HCT116 (cell line): ENCODE measurements at regions not wholly inside any gene's neighbourhood (a gene's known extent, or its start where the extent isn't known, plus 50 kb on each side); places are given as distances from the start of the nearest gene placed in this dataset.
"Not testable (repeated sequence)": the region's sequence is repeated elsewhere in the genome, so short reads cannot be mapped to it uniquely, and the experiment has no call there.

Source experiments
- ATAC-seq: fragments of 200-7000 bp; cut with Tn5 transposase; 2 replicates; pipeline ENCODE4 v1.9.1; 2020; ENCODE audit warnings: mild to moderate bottlenecking, moderate library complexity
- BruUV-seq: library from RNA; stranded (reverse); fragments of 400-500 nt; replicated peaks from 2 replicates; lab custom pipeline; 2021; lab: Mats Ljungman, UMichigan
- CTCF ChIA-PET: fragments of 300-600 bp; sonication (Branson Sonifier 250); formaldehyde crosslinking; loops from one replicate; lab custom pipeline; 2021; ENCODE audit warnings: antibody characterized with exemption; lab: Charles Lee
- POLR2A ChIA-PET: fragments of 300-600, 350-600 bp; sonication (Branson Sonifier 250); formaldehyde crosslinking; loops from one replicate; lab custom pipeline; 2021; ENCODE audit warnings: antibody characterized with exemption; lab: Charles Lee
- RAD21 ChIA-PET, 2 experiments: fragments of 300-600 bp; sonication (Branson Sonifier 250); formaldehyde crosslinking; loops; one replicate each; lab custom pipeline; 2023; ENCODE audit warnings: low total read pairs in 2 of 2; ENCODE audit not compliant: uncharacterized antibody in 2 of 2, unreplicated experiment in 2 of 2, low non-redundant PET in 1 of 2; lab: Charles Lee
- DNase-seq: peaks from one replicate; pipeline ENCODE4 v3.0.0-alpha.2; 2010; ENCODE audit warnings: low read depth, low spot score
- H2AFZ ChIP-seq: fragments of 200-600 bp; shearing (Covaris generic), sonication (generic); 2 replicates; pipeline ENCODE4 v1.6.1; 2017; ENCODE audit warnings: low read depth, mixed run types, mixed read lengths, antibody characterized with exemption, low read length; ENCODE audit not compliant: poor library complexity, severe bottlenecking
- H3K27ac ChIP-seq: 2 replicates; pipeline ENCODE4 v1.5.1; 2012; ENCODE audit warnings: low read depth, low read length
- H3K27me3 ChIP-seq: fragments of 200-600 bp; sonication (generic); 2 replicates; pipeline ENCODE4 v1.6.1; 2016; ENCODE audit warnings: mixed run types, low read length, mixed read lengths; ENCODE audit not compliant: insufficient read depth
- H3K36me3 ChIP-seq, 2 experiments: fragments of 200-500 bp in 1 of 2; fragments of 200-600 bp in 1 of 2; sonication (Bioruptor generic) in 1 of 2; sonication (generic) in 1 of 2; 2 replicates each; pipeline versions ENCODE4 v1.5.1 to v1.6.1; 2014 to 2016; ENCODE audit warnings: low read length in 2 of 2, inconsistent platforms in 1 of 2, mixed read lengths in 1 of 2, mixed run types in 1 of 2; ENCODE audit not compliant: insufficient read depth in 2 of 2, control insufficient read depth in 1 of 2
- H3K4me1 ChIP-seq, 2 experiments: fragments of 200-600 bp in 1 of 2; sonication (generic) in 1 of 2; 2 replicates each; pipeline versions ENCODE4 v1.5.1 to v1.6.1; 2012 to 2017; ENCODE audit warnings: low read length in 2 of 2, inconsistent platforms in 1 of 2, mild to moderate bottlenecking in 1 of 2, mixed read lengths in 1 of 2, mixed run types in 1 of 2, moderate library complexity in 1 of 2; ENCODE audit not compliant: insufficient read depth in 2 of 2, control insufficient read depth in 1 of 2
- H3K4me2 ChIP-seq: fragments of 200-600 bp; sonication (generic); 2 replicates; pipeline ENCODE4 v1.6.1; 2017; ENCODE audit warnings: mixed run types, low read length, mixed read lengths
- H3K4me3 ChIP-seq, 2 experiments: fragments of 200-600 bp in 1 of 2; sonication (generic) in 1 of 2; replicated peaks in 1 of 2; 2 replicates each; pipeline ENCODE4 v1.5.1; 2011 to 2016; ENCODE audit warnings: low read length in 2 of 2, control low read depth in 1 of 2, low read depth in 1 of 2, mild to moderate bottlenecking in 1 of 2, mixed read lengths in 1 of 2, mixed run types in 1 of 2
- H3K79me2 ChIP-seq: fragments of 200-600 bp; sonication (generic); 2 replicates; pipeline ENCODE4 v1.6.1; 2017; ENCODE audit warnings: mild to moderate bottlenecking, mixed run types, low read length, moderate library complexity, mixed read lengths; ENCODE audit not compliant: insufficient read depth
- H3K9ac ChIP-seq: fragments of 200-600 bp; sonication (generic); 2 replicates; pipeline ENCODE4 v1.6.1; 2016; ENCODE audit warnings: low read length, mixed read lengths
- H3K9me2 ChIP-seq: fragments of 200-600 bp; sonication (generic), shearing (Covaris generic); 2 replicates; pipeline ENCODE4 v1.6.1; 2017; ENCODE audit warnings: mixed run types, mild to moderate bottlenecking, moderate library complexity; ENCODE audit not compliant: insufficient read depth
- H3K9me3 ChIP-seq, 2 experiments: fragments of 200-500 bp in 1 of 2; fragments of 200-600 bp in 1 of 2; sonication (Bioruptor generic) in 1 of 2; sonication (generic) in 1 of 2; 2 replicates each; pipeline ENCODE4 v1.6.1; 2014 to 2017; ENCODE audit warnings: low read length in 2 of 2, mixed read lengths in 2 of 2, inconsistent platforms in 1 of 2, low read depth in 1 of 2, mild to moderate bottlenecking in 1 of 2, mixed run types in 1 of 2, moderate library complexity in 1 of 2; ENCODE audit not compliant: control insufficient read depth in 1 of 2, insufficient read depth in 1 of 2
- H4K20me1 ChIP-seq: fragments of 200-600 bp; sonication (generic), shearing (Covaris generic); 2 replicates; pipeline ENCODE4 v1.6.1; 2017; ENCODE audit warnings: mixed run types, mild to moderate bottlenecking, moderate library complexity; ENCODE audit not compliant: insufficient read depth
- CBX3 ChIP-seq: IDR thresholded peaks from 2 replicates; pipeline ENCODE4 v1.6.1; 2012; ENCODE audit warnings: low read depth
- CEBPB ChIP-seq: IDR thresholded peaks from 2 replicates; pipeline ENCODE4 v1.6.1; 2012; ENCODE audit warnings: low read depth
- ELF1 ChIP-seq: IDR thresholded peaks from 2 replicates; pipeline ENCODE4 v1.6.1; 2012; ENCODE audit warnings: low read depth, borderline replicate concordance
- EZH2phosphoT487 ChIP-seq: fragments of 200-600 bp; IDR thresholded peaks from 2 replicates; pipeline ENCODE4 v1.6.1; 2018; ENCODE audit warnings: antibody characterized with exemption, borderline replicate concordance
- POLR2AphosphoS5 ChIP-seq: IDR thresholded peaks from 2 replicates; pipeline ENCODE4 v1.6.1; 2011; ENCODE audit warnings: mild to moderate bottlenecking, low read depth, low read length, moderate library complexity
- RAD21 ChIP-seq: IDR thresholded peaks from 2 replicates; pipeline ENCODE4 v1.6.1; 2012; ENCODE audit warnings: low read depth, mild to moderate bottlenecking
- SIN3A ChIP-seq: IDR thresholded peaks from 2 replicates; pipeline ENCODE4 v1.6.1; 2012; ENCODE audit warnings: low read depth
- SRF ChIP-seq: IDR thresholded peaks from 2 replicates; pipeline ENCODE4 v1.6.1; 2012; ENCODE audit warnings: low read depth
- TCF7L2 ChIP-seq: IDR thresholded peaks from 2 replicates; pipeline ENCODE4 v1.7.0; 2011; ENCODE audit warnings: borderline replicate concordance, inconsistent platforms; ENCODE audit not compliant: insufficient read depth, insufficient read length; ENCODE audit errors: extremely low read depth
- intact Hi-C: fragments of 100-400 bp; cut with micrococcal nuclease; formaldehyde crosslinking; loops from 2 replicates; pipeline ENCODE4 v1.10.0; 2022
- TF ChIP-seq, protein P1 (sequence below): IDR thresholded peaks from 2 replicates; pipeline ENCODE4 v1.6.1; 2012
- TF ChIP-seq, protein P2 (sequence below), 3 experiments: fragments of 200-600 bp in 1 of 3; sonication (generic) in 1 of 3; IDR thresholded peaks in 2 of 3; conservative IDR thresholded peaks in 1 of 3; 2 replicates each; pipeline ENCODE4 v1.5.1; 2012 to 2017; ENCODE audit warnings: low read depth in 2 of 3, low read length in 2 of 3, antibody characterized with exemption in 1 of 3, borderline replicate concordance in 1 of 3, control low read depth in 1 of 3, mild to moderate bottlenecking in 1 of 3, mixed read lengths in 1 of 3, mixed run types in 1 of 3, moderate library complexity in 1 of 3; ENCODE audit not compliant: insufficient read depth in 1 of 3

GRCh38 chr6:88426005-88426404 lies 259.9 kb upstream of the CNR1 start (continued):
- TF ChIP-seq ELF1 (no peak), CBX3 (no peak), TCF7L2 (no peak), RAD21 (no peak), EZH2phosphoT487 (no peak), CEBPB (no peak), SIN3A (no peak)
- TF ChIP-seq, protein P1, sequence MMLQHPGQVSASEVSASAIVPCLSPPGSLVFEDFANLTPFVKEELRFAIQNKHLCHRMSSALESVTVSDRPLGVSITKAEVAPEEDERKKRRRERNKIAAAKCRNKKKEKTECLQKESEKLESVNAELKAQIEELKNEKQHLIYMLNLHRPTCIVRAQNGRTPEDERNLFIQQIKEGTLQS, result no peak
- TF ChIP-seq, protein P2, sequence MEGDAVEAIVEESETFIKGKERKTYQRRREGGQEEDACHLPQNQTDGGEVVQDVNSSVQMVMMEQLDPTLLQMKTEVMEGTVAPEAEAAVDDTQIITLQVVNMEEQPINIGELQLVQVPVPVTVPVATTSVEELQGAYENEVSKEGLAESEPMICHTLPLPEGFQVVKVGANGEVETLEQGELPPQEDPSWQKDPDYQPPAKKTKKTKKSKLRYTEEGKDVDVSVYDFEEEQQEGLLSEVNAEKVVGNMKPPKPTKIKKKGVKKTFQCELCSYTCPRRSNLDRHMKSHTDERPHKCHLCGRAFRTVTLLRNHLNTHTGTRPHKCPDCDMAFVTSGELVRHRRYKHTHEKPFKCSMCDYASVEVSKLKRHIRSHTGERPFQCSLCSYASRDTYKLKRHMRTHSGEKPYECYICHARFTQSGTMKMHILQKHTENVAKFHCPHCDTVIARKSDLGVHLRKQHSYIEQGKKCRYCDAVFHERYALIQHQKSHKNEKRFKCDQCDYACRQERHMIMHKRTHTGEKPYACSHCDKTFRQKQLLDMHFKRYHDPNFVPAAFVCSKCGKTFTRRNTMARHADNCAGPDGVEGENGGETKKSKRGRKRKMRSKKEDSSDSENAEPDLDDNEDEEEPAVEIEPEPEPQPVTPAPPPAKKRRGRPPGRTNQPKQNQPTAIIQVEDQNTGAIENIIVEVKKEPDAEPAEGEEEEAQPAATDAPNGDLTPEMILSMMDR (IDR thresholded peaks at IDR 0.05 in 2 of 3, conservative IDR thresholded peaks at IDR 0.05 in 1 of 3; ENCODE audit: borderline replicate concordance in 1 of 3, insufficient read depth in 1 of 3, low read depth in 2 of 3, low read length in 2 of 3), result no peak
- TF ChIP-seq, all 23 proteins: peak for 0

DNA sequence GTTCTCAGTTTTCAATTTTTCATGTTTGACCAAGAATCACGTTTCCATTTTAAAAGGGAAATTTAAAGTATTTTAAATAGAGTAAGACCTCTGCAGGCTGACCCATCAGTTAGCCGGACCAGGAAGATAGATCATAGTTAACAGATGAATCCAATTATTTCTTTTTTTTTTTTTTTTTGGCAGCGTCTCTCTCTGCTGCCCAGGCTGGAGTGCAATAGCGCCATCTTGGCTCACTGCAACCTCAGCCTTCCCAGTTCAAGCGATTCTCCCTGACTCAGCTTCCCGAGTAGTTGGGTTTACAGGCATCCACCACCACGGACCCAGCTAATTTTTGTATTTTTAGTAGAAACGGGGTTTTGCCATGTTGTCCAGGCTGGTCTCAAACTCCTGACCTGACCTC lies 256.7 kb upstream of the CNR1 start:
- no peak overlapping the region for H3K4me3 ChIP-seq
- no TSS peak for BruUV-seq
- POLR2A ChIA-PET, result no interaction called here
- CTCF ChIA-PET, result no interaction called here
- ATAC-seq, result peak; percentile 67
- RAD21 ChIA-PET, result no interaction called here
- H3K4me2 ChIP-seq, result no peak overlapping the region
- no peak overlapping the region for H2AFZ ChIP-seq
- no peak for DNase-seq
- no peaks in the 10 kb centered on the region for H4K20me1 ChIP-seq
- no peak overlapping the region for H3K27ac ChIP-seq
- intact Hi-C loops, result no loop called here
- H3K36me3 ChIP-seq, result no peaks in the 10 kb centered on the region
- no peaks in the 10 kb centered on the region for H3K9me3 ChIP-seq
- no peaks in the 10 kb centered on the region for H3K79me2 ChIP-seq
- no peak overlapping the region for H3K9ac ChIP-seq
- TF ChIP-seq SRF (no peak), POLR2AphosphoS5 (no peak), RAD21 (peak; percentile 34)
- TF ChIP-seq, protein P2 (IDR thresholded peaks at IDR 0.05 in 2 of 3, conservative IDR thresholded peaks at IDR 0.05 in 1 of 3; ENCODE audit: borderline replicate concordance in 1 of 3, insufficient read depth in 1 of 3, low read depth in 2 of 3, low read length in 2 of 3), result peak in 2 of 3 experiments; percentile 20 to 32; a peak in 1 of 6 replicates
- TF ChIP-seq, all 23 proteins: peak for 2
- Histone ChIP-seq H3K9me2 (no peaks in the 10 kb centered on the region), H3K27me3 (peaks cover 18% of the 10 kb centered on the region), H3K4me1 (no peaks in the 10 kb centered on the region)

GRCh38 chr6:88420967-88421488 lies 254.9 kb upstream of the CNR1 start:
- RAD21 ChIA-PET, POLR2A ChIA-PET, H3K4me3 ChIP-seq, H3K4me1 ChIP-seq, H3K9ac ChIP-seq, H2AFZ ChIP-seq, H3K36me3 ChIP-seq, DNase-seq, ATAC-seq, H4K20me1 ChIP-seq, intact Hi-C loops, BruUV-seq, H3K4me2 ChIP-seq, H3K9me2 ChIP-seq, H3K9me3 ChIP-seq, CTCF ChIA-PET, H3K27ac ChIP-seq, H3K79me2 ChIP-seq: not testable (repeated sequence)
- peaks cover 10% of the 10 kb centered on the region for H3K27me3 ChIP-seq
